H9 (cell line): ENCODE measurements at regions not wholly inside any gene's neighbourhood (a gene's known extent, or its start where the extent isn't known, plus 50 kb on each side); places are given as distances from the start of the nearest gene placed in this dataset.

ENCODE experiments used
- DNase-seq: peaks from one replicate; pipeline ENCODE4 v3.0.0-alpha.2; 2017
- H2AFZ ChIP-seq: one replicate; pipeline ENCODE4 v1.6.1; 2013; ENCODE audit warnings: mild to moderate bottlenecking, low read length, control low read depth, moderate library complexity
- H2AK5ac ChIP-seq: 2 replicates; pipeline ENCODE4 v1.6.1; 2013; ENCODE audit warnings: low read length, control low read depth, mixed read lengths; ENCODE audit not compliant: insufficient read length
- H2BK120ac ChIP-seq: one replicate; pipeline ENCODE4 v1.6.1; 2013; ENCODE audit warnings: low read depth, mild to moderate bottlenecking, low read length, control low read depth, inconsistent platforms; ENCODE audit not compliant: poor library complexity, severe bottlenecking
- H2BK12ac ChIP-seq: 2 replicates; pipeline ENCODE4 v1.6.1; 2013; ENCODE audit warnings: low read length, control low read depth, mixed read lengths, low read depth; ENCODE audit not compliant: insufficient read length
- H2BK15ac ChIP-seq: 2 replicates; pipeline ENCODE4 v1.6.1; 2013; ENCODE audit warnings: low read depth, low read length, control low read depth
- H2BK20ac ChIP-seq: one replicate; pipeline ENCODE4 v1.6.1; 2013; ENCODE audit warnings: low read depth, mild to moderate bottlenecking, low read length, control low read depth, inconsistent platforms; ENCODE audit not compliant: poor library complexity, severe bottlenecking
- H2BK5ac ChIP-seq: 2 replicates; pipeline ENCODE4 v1.6.1; 2013; ENCODE audit warnings: low read length, control low read depth, mixed read lengths; ENCODE audit not compliant: insufficient read length
- H3K14ac ChIP-seq: 2 replicates; pipeline ENCODE4 v1.6.1; 2013; ENCODE audit warnings: low read length, control low read depth; ENCODE audit not compliant: insufficient read depth
- H3K18ac ChIP-seq: 2 replicates; pipeline ENCODE4 v1.6.1; 2013; ENCODE audit warnings: low read depth, mild to moderate bottlenecking, mixed read lengths, low read length, control low read depth; ENCODE audit not compliant: insufficient read length
- H3K23ac ChIP-seq: 2 replicates; pipeline ENCODE4 v1.6.1; 2013; ENCODE audit warnings: low read length, control low read depth, mixed read lengths, low read depth; ENCODE audit not compliant: insufficient read length
- H3K23me2 ChIP-seq: 2 replicates; pipeline ENCODE4 v1.6.1; 2013; ENCODE audit warnings: low read depth, mild to moderate bottlenecking, mixed read lengths, low read length, control low read depth; ENCODE audit not compliant: insufficient read length, poor library complexity, severe bottlenecking
- H3K27ac ChIP-seq: 2 replicates; pipeline ENCODE4 v1.5.1; 2013; ENCODE audit warnings: low read length, control low read depth, mixed read lengths, low read depth; ENCODE audit not compliant: insufficient read length
- H3K27me3 ChIP-seq: 2 replicates; pipeline ENCODE4 v1.6.1; 2013; ENCODE audit warnings: low read length, control low read depth, inconsistent platforms; ENCODE audit not compliant: insufficient read depth
- H3K4ac ChIP-seq: 2 replicates; pipeline ENCODE4 v1.6.1; 2013; ENCODE audit warnings: low read depth, mild to moderate bottlenecking, control low read depth, inconsistent platforms, low read length, moderate library complexity
- H3K4me1 ChIP-seq: 2 replicates; pipeline ENCODE4 v1.6.1; 2013; ENCODE audit warnings: low read length, control low read depth, inconsistent platforms; ENCODE audit not compliant: insufficient read depth
- H3K4me2 ChIP-seq: 2 replicates; pipeline ENCODE4 v1.6.1; 2013; ENCODE audit warnings: low read length, control low read depth, mixed read lengths; ENCODE audit not compliant: insufficient read length, insufficient read depth
- H3K56ac ChIP-seq: 2 replicates; pipeline ENCODE4 v1.6.1; 2013; ENCODE audit warnings: low read depth, mild to moderate bottlenecking, mixed read lengths, low read length, control low read depth; ENCODE audit not compliant: insufficient read length
- H3K79me1 ChIP-seq: 2 replicates; pipeline ENCODE4 v1.6.1; 2013; ENCODE audit warnings: low read depth, mild to moderate bottlenecking, moderate library complexity, low read length, control low read depth, inconsistent platforms; ENCODE audit not compliant: insufficient read depth, poor library complexity, severe bottlenecking
- H3K79me2 ChIP-seq: 2 replicates; pipeline ENCODE4 v1.6.1; 2013; ENCODE audit warnings: low read length, control low read depth, inconsistent platforms; ENCODE audit not compliant: insufficient read depth
- H3K9ac ChIP-seq: 2 replicates; pipeline ENCODE4 v1.6.1; 2013; ENCODE audit warnings: low read length, control low read depth, mixed read lengths; ENCODE audit not compliant: insufficient read length; ENCODE audit errors: extremely low read depth
- H3K9me3 ChIP-seq: one replicate; pipeline ENCODE4 v1.6.1; 2013; ENCODE audit warnings: low read depth, low read length, inconsistent platforms; ENCODE audit not compliant: control insufficient read depth
- H3T11ph ChIP-seq: one replicate; pipeline ENCODE4 v1.6.1; 2013; ENCODE audit warnings: mild to moderate bottlenecking, low read length, control low read depth, inconsistent platforms
- H4K20me1 ChIP-seq: one replicate; pipeline ENCODE4 v1.6.1; 2013; ENCODE audit not compliant: control insufficient read depth, insufficient read length, insufficient read depth
- H4K5ac ChIP-seq: 2 replicates; pipeline ENCODE4 v1.6.1; 2013; ENCODE audit warnings: low read depth, mild to moderate bottlenecking, mixed read lengths, low read length, control low read depth; ENCODE audit not compliant: insufficient read length
- H4K8ac ChIP-seq: replicated peaks from 2 replicates; pipeline ENCODE4 v1.6.1; 2013; ENCODE audit warnings: low read length, control low read depth, mixed read lengths, low read depth; ENCODE audit not compliant: insufficient read length
- H4K91ac ChIP-seq: 2 replicates; pipeline ENCODE4 v1.6.1; 2013; ENCODE audit warnings: low read depth, mild to moderate bottlenecking, moderate library complexity, mixed read lengths, low read length, control low read depth; ENCODE audit not compliant: insufficient read length
- H3K27ac Mint-ChIP-seq, 3 experiments: 2 replicates in 2 of 3; 3 replicates in 1 of 3; pipeline ENCODE4 v1.8.0; 2020 to 2021; ENCODE audit warnings: mixed read lengths in 3 of 3, mild to moderate bottlenecking in 1 of 3, moderate library complexity in 1 of 3
- H3K27me3 Mint-ChIP-seq: 2 replicates; pipeline ENCODE4 v1.8.0; 2021; ENCODE audit warnings: low read depth, mild to moderate bottlenecking, moderate library complexity, mixed read lengths
- H3K36me3 Mint-ChIP-seq, 3 experiments: 2 replicates in 2 of 3; 3 replicates in 1 of 3; pipeline ENCODE4 v1.8.0; 2020 to 2021; ENCODE audit warnings: low read depth in 3 of 3, mixed read lengths in 3 of 3; ENCODE audit not compliant: insufficient read depth in 1 of 3
- H3K4me1 Mint-ChIP-seq, 2 experiments: 2 replicates each; pipeline ENCODE4 v1.8.0; 2020; ENCODE audit warnings: mixed read lengths in 2 of 2
- H3K4me3 Mint-ChIP-seq, 2 experiments: 2 replicates in 1 of 2; 3 replicates in 1 of 2; pipeline ENCODE4 v1.8.0; 2020 to 2021; ENCODE audit warnings: mild to moderate bottlenecking in 2 of 2, mixed read lengths in 2 of 2, moderate library complexity in 1 of 2
- H3K9me3 Mint-ChIP-seq, 2 experiments: 2 replicates in 1 of 2; 3 replicates in 1 of 2; pipeline ENCODE4 v1.8.0; 2020; ENCODE audit warnings: mild to moderate bottlenecking in 2 of 2, mixed read lengths in 2 of 2, moderate library complexity in 1 of 2
- WGBS: extraction: QIAGEN DNeasy Blood & Tissue Kit; methylation state at CpG from one replicate; pipeline ENCODE4 v1.1.7; 2013; ENCODE audit warnings: missing lambda C conversion rate, low lambda C conversion rate, mixed read lengths; ENCODE audit not compliant: insufficient read length; ENCODE audit errors: extremely low coverage; 5-methylcytosine and 5-hydroxymethylcytosine counted together
- TF ChIP-seq, protein P1 (sequence below): fragments of 200-600 bp; sonication (generic); conservative IDR thresholded peaks from 3 replicates; pipeline ENCODE4 v1.8.0; 2021; ENCODE audit warnings: antibody characterized with exemption, mild to moderate bottlenecking

DNA sequence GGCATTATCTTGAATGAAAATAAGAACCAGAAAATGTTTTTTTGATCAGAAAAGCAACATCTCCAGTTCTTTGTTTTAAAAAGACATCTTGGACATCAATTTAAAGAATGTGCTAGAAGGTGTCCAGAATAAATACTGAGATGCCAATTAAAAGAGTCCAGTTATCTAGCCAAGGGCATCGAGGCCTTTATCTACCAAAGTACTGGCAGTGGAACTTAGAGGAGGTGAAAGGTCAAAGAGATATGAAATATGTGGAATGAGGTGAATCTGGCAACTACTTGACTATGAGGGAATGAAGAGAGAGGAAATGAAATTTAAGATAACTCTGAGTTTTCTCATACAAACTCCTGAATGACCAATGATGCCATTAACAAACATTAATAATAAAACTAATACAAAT, 154.3 kb upstream of the GNAI1 start:
- Histone ChIP-seq H2BK15ac (no peak overlapping the region), H4K5ac (no peak overlapping the region), H3K4me1 (no peaks in the 10 kb centered on the region), H3K27ac (no peak overlapping the region), H4K91ac (no peak overlapping the region), H3K56ac (no peak overlapping the region), H3K4me2 (no peak overlapping the region), H3K23me2 (no peaks in the 10 kb centered on the region), H2BK12ac (no peak overlapping the region), H3T11ph (no peak overlapping the region), H3K79me2 (no peaks in the 10 kb centered on the region), H3K23ac (no peak overlapping the region), H2BK5ac (no peak overlapping the region), H3K9ac (no peak overlapping the region), H3K27me3 (no peaks in the 10 kb centered on the region), H4K20me1 (no peaks in the 10 kb centered on the region), H3K18ac (no peak overlapping the region), H3K4ac (no peak overlapping the region), H3K14ac (no peak overlapping the region), H2AK5ac (no peak overlapping the region), H2AFZ (no peak overlapping the region), H3K79me1 (no peaks in the 10 kb centered on the region), H2BK20ac (no peak overlapping the region), H4K8ac (no peak overlapping the region), H2BK120ac (no peak overlapping the region), H3K9me3 (no peaks in the 10 kb centered on the region)
- WGBS, result no CpG with 5 or more reads among the region's 1 CpG
- H3K9me3 Mint-ChIP-seq, result 0 out of 5 replicates have a peak, but pooled peaks cover 0 to 3% of the 10 kb centered on the region in 2 experiments
- H3K4me1 Mint-ChIP-seq, result no peaks in the 10 kb centered on the region; a peak in 1 of 4 replicates
- peaks cover 0 to 3% (median 2%) of the 10 kb centered on the region in 3 experiments; a peak in 2 of 7 replicates for H3K36me3 Mint-ChIP-seq
- TF ChIP-seq, protein P1, sequence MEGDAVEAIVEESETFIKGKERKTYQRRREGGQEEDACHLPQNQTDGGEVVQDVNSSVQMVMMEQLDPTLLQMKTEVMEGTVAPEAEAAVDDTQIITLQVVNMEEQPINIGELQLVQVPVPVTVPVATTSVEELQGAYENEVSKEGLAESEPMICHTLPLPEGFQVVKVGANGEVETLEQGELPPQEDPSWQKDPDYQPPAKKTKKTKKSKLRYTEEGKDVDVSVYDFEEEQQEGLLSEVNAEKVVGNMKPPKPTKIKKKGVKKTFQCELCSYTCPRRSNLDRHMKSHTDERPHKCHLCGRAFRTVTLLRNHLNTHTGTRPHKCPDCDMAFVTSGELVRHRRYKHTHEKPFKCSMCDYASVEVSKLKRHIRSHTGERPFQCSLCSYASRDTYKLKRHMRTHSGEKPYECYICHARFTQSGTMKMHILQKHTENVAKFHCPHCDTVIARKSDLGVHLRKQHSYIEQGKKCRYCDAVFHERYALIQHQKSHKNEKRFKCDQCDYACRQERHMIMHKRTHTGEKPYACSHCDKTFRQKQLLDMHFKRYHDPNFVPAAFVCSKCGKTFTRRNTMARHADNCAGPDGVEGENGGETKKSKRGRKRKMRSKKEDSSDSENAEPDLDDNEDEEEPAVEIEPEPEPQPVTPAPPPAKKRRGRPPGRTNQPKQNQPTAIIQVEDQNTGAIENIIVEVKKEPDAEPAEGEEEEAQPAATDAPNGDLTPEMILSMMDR, result no peak
- H3K27me3 Mint-ChIP-seq, result no peaks in the 10 kb centered on the region; the same call in 1 of the 2 replicates
- DNase-seq, result no peak
- H3K4me3 Mint-ChIP-seq, result no peak overlapping the region
- no peak overlapping the region for H3K27ac Mint-ChIP-seq
